PC-3 (cell line): ENCODE measurements at regions not wholly inside any gene's neighbourhood (a gene's known extent, or its start where the extent isn't known, plus 50 kb on each side); places are given as distances from the start of the nearest gene placed in this dataset.

ENCODE experiments used
- ATAC-seq: fragments of 200-7000 bp; cut with Tn5 transposase; 2 replicates; pipeline ENCODE4 v1.9.1; 2020; ENCODE audit warnings: mild to moderate bottlenecking, moderate library complexity
- BruUV-seq: library from RNA; stranded (reverse); fragments of 400-500 nt; replicated peaks from 2 replicates; lab custom pipeline; 2021; lab: Mats Ljungman, UMichigan
- CTCF ChIA-PET: fragments of 300-600 bp; sonication (Branson Sonifier 250); formaldehyde crosslinking; loops from one replicate; lab custom pipeline; 2022; ENCODE audit warnings: antibody characterized with exemption; lab: Charles Lee
- POLR2A ChIA-PET: fragments of 300-600 bp; sonication (Branson Sonifier 250); formaldehyde crosslinking; loops from one replicate; lab custom pipeline; 2022; ENCODE audit warnings: antibody characterized with exemption; ENCODE audit not compliant: unreplicated experiment; lab: Charles Lee
- DNase-seq: peaks from one replicate; pipeline ENCODE4 v3.0.0-alpha.2; 2015
- H2AFZ ChIP-seq: fragments of 300-600 bp; sonication (generic); 2 replicates; pipeline ENCODE4 v1.6.0; 2016; ENCODE audit warnings: antibody characterized with exemption, low read length
- H3F3A ChIP-seq: fragments of 300-600 bp; sonication (generic); one replicate; pipeline ENCODE4 v1.6.0; 2017; ENCODE audit warnings: antibody characterized with exemption, low read length, control low read depth, mild to moderate bottlenecking; ENCODE audit not compliant: unreplicated experiment
- H3K27ac ChIP-seq: fragments of 300-600 bp; sonication (generic); 2 replicates; pipeline ENCODE4 v1.5.1; 2016; ENCODE audit warnings: mild to moderate bottlenecking, low read length
- H3K27me3 ChIP-seq: fragments of 300-600 bp; sonication (generic); 2 replicates; pipeline ENCODE4 v1.6.1; 2016; ENCODE audit warnings: low read length, mixed read lengths
- H3K36me3 ChIP-seq: fragments of 300-600 bp; sonication (generic); 2 replicates; pipeline ENCODE4 v1.6.1; 2016; ENCODE audit warnings: low read depth, mixed run types, low read length, mixed read lengths
- H3K4me1 ChIP-seq: fragments of 300-600 bp; sonication (generic); 2 replicates; pipeline ENCODE4 v1.5.1; 2016; ENCODE audit warnings: low read length; ENCODE audit not compliant: insufficient read depth
- H3K4me2 ChIP-seq: fragments of 300-600 bp; sonication (generic); 2 replicates; pipeline ENCODE4 v1.6.0; 2016; ENCODE audit warnings: low read length
- H3K4me3 ChIP-seq: fragments of 300-600 bp; sonication (generic); 2 replicates; pipeline ENCODE4 v1.5.1; 2016; ENCODE audit warnings: mild to moderate bottlenecking, low read length, mixed read lengths
- H3K79me2 ChIP-seq: fragments of 300-600 bp; sonication (generic); 2 replicates; pipeline ENCODE4 v1.6.1; 2017; ENCODE audit warnings: low read length, mixed read lengths
- H3K9ac ChIP-seq: fragments of 300-600 bp; sonication (generic); 2 replicates; pipeline ENCODE4 v1.6.0; 2016; ENCODE audit warnings: mild to moderate bottlenecking, low read length
- H3K9me2 ChIP-seq: fragments of 300-600 bp; sonication (generic); replicated peaks from 2 replicates; pipeline ENCODE4 v1.6.1; 2016; ENCODE audit warnings: mixed run types, low read length, mixed read lengths
- H3K9me3 ChIP-seq: fragments of 300-600 bp; sonication (generic); 2 replicates; pipeline ENCODE4 v1.6.1; 2016; ENCODE audit warnings: low read length, mixed read lengths
- H4K20me1 ChIP-seq: fragments of 300-600 bp; sonication (generic); 2 replicates; pipeline ENCODE4 v1.6.1; 2016; ENCODE audit warnings: low read length, mixed read lengths
- EZH2 ChIP-seq: fragments of 300-600 bp; sonication (generic); IDR thresholded peaks from one replicate; pipeline ENCODE4 v1.6.1; 2017; ENCODE audit warnings: antibody characterized with exemption, mild to moderate bottlenecking, low read length; ENCODE audit not compliant: unreplicated experiment
- EZH2phosphoT487 ChIP-seq: fragments of 300-600 bp; sonication (generic); IDR thresholded peaks from 2 replicates; pipeline ENCODE4 v1.6.1; 2018; ENCODE audit warnings: mild to moderate bottlenecking, antibody characterized with exemption, low read length, borderline replicate concordance
- intact Hi-C: fragments of 100-400 bp; cut with micrococcal nuclease; formaldehyde crosslinking; loops from 2 replicates; pipeline ENCODE4 v1.9.0; 2023
- TF ChIP-seq, protein P1 (sequence below): fragments of 300-600 bp; sonication (generic); conservative IDR thresholded peaks from 2 replicates; pipeline ENCODE4 v1.5.1; 2017; ENCODE audit warnings: antibody characterized with exemption, low read depth, mild to moderate bottlenecking, low read length

- no peaks in the 10 kb centered on the region for H3K4me1 ChIP-seq
- DNase-seq (peak; percentile 7), ATAC-seq (no peak)
- peaks cover 30% of the 10 kb centered on the region for H3K27me3 ChIP-seq
- no peak overlapping the region for H3K4me3 ChIP-seq
- H2AFZ ChIP-seq, result no peak overlapping the region
- no peak overlapping the region for H3K4me2 ChIP-seq
- no TSS peak for BruUV-seq
- ChIA-PET POLR2A (no interaction called here), CTCF (no interaction called here)
- intact Hi-C loops, result no loop called here
- no peaks in the 10 kb centered on the region for H3K9me3 ChIP-seq
- H3K9me2 ChIP-seq, result no peaks in the 10 kb centered on the region
- no peak for TF ChIP-seq EZH2phosphoT487
- H3F3A ChIP-seq, result no peaks in the 10 kb centered on the region
- H3K79me2 ChIP-seq, result no peaks in the 10 kb centered on the region
- H3K36me3 ChIP-seq, result no peaks in the 10 kb centered on the region
- no peak overlapping the region for H3K9ac ChIP-seq
- H4K20me1 ChIP-seq, result no peaks in the 10 kb centered on the region
- no peak overlapping the region for H3K27ac ChIP-seq
Observed at GRCh38 chr2:126831234-126832005, 67.3 kb upstream of the TEX51 start.

GRCh38 chr2:126832014-126832413 is 66.7 kb upstream of the TEX51 start:
- Histone ChIP-seq H3K9me2 (no peaks in the 10 kb centered on the region), H3K4me3 (no peak overlapping the region), H3K36me3 (no peaks in the 10 kb centered on the region), H4K20me1 (no peaks in the 10 kb centered on the region), H3K4me1 (no peaks in the 10 kb centered on the region), H3K4me2 (no peak overlapping the region), H3K79me2 (no peaks in the 10 kb centered on the region), H3K27me3 (peaks cover 25% of the 10 kb centered on the region), H3K27ac (no peak overlapping the region), H3K9me3 (no peaks in the 10 kb centered on the region), H3K9ac (no peak overlapping the region), H2AFZ (no peak overlapping the region), H3F3A (no peaks in the 10 kb centered on the region)
- intact Hi-C loops, result no loop called here
- no TSS peak for BruUV-seq
- no peak for DNase-seq
- ChIA-PET POLR2A (no interaction called here), CTCF (no interaction called here)
- TF ChIP-seq, protein P1, sequence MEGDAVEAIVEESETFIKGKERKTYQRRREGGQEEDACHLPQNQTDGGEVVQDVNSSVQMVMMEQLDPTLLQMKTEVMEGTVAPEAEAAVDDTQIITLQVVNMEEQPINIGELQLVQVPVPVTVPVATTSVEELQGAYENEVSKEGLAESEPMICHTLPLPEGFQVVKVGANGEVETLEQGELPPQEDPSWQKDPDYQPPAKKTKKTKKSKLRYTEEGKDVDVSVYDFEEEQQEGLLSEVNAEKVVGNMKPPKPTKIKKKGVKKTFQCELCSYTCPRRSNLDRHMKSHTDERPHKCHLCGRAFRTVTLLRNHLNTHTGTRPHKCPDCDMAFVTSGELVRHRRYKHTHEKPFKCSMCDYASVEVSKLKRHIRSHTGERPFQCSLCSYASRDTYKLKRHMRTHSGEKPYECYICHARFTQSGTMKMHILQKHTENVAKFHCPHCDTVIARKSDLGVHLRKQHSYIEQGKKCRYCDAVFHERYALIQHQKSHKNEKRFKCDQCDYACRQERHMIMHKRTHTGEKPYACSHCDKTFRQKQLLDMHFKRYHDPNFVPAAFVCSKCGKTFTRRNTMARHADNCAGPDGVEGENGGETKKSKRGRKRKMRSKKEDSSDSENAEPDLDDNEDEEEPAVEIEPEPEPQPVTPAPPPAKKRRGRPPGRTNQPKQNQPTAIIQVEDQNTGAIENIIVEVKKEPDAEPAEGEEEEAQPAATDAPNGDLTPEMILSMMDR, result no peak
- no peak for TF ChIP-seq EZH2
- TF ChIP-seq EZH2phosphoT487, result no peak
- no peak for ATAC-seq

DNA sequence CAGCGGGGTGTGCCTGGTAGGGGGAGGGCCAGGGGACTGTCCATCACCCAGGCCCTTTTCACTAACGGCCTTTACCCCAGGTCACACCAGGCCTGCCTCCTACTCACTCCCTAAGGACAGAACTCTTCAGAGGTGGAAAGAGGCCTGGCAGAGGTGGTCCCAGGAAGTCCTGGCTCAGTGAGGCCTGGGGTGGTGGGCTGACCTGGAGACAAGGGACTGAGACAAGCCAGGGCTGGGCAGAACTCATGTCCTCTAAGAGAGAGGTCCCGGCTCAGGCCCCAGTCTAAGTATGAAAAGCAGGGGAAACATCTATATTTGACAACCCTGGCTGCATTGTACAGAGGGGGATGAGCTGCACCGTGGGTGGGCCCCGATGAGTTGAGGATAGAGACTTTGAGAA is 65.9 kb upstream of the TEX51 start:
- ATAC-seq (no peak), DNase-seq (no peak)
- Histone ChIP-seq H3K36me3 (no peaks in the 10 kb centered on the region), H3K4me1 (no peaks in the 10 kb centered on the region), H3K9ac (no peak overlapping the region), H3K4me3 (no peak overlapping the region), H3K27ac (no peak overlapping the region), H4K20me1 (no peaks in the 10 kb centered on the region), H3K4me2 (no peak overlapping the region), H3F3A (no peaks in the 10 kb centered on the region), H3K79me2 (no peaks in the 10 kb centered on the region), H3K9me2 (no peaks in the 10 kb centered on the region), H3K9me3 (no peaks in the 10 kb centered on the region), H2AFZ (no peak overlapping the region), H3K27me3 (peaks cover 21% of the 10 kb centered on the region)
- ChIA-PET CTCF (no interaction called here), POLR2A (no interaction called here)
- TF ChIP-seq, protein P1, result no peak
- no peak for TF ChIP-seq EZH2
- no peak for TF ChIP-seq EZH2phosphoT487
- BruUV-seq, result no TSS peak
- intact Hi-C loops, result no loop called here
